Liver (tissue), 3 donors: ENCODE measurements at regions not wholly inside any gene's neighbourhood (a gene's known extent, or its start where the extent isn't known, plus 50 kb on each side); places are given as distances from the start of the nearest gene placed in this dataset.

Experiments
- ATF3 ChIP-seq: IDR thresholded peaks from 2 replicates; pipeline ENCODE4 v1.6.1; 2016; ENCODE audit warnings: antibody characterized with exemption
- FOXA1 ChIP-seq: IDR thresholded peaks from 2 replicates; pipeline ENCODE4 v1.6.1; 2016; ENCODE audit warnings: antibody characterized with exemption
- GABPA ChIP-seq, 2 donors: IDR thresholded peaks in 1 of 2; conservative IDR thresholded peaks in 1 of 2; 2 replicates each; pipeline ENCODE4 v1.6.1; 2016; ENCODE audit warnings: antibody characterized with exemption in 2 of 2, mild to moderate bottlenecking in 1 of 2, moderate library complexity in 1 of 2
- HNF4G ChIP-seq: IDR thresholded peaks from 2 replicates; pipeline ENCODE4 v1.6.1; 2016; ENCODE audit warnings: antibody characterized with exemption
- JUND ChIP-seq, 2 donors: IDR thresholded peaks; 2 replicates each; pipeline ENCODE4 v1.6.1; 2016; ENCODE audit warnings: antibody characterized with exemption in 2 of 2
- RAD21 ChIP-seq, 2 donors: IDR thresholded peaks; 2 replicates each; pipeline ENCODE4 v1.6.1; 2016; ENCODE audit warnings: antibody characterized with exemption in 2 of 2, mild to moderate bottlenecking in 2 of 2
- REST ChIP-seq: IDR thresholded peaks from 2 replicates; pipeline ENCODE4 v1.6.1; 2016; ENCODE audit warnings: antibody characterized with exemption, mild to moderate bottlenecking
- SP1 ChIP-seq: IDR thresholded peaks from 2 replicates; pipeline ENCODE4 v1.6.1; 2018; ENCODE audit warnings: antibody characterized with exemption, mild to moderate bottlenecking
- TAF1 ChIP-seq: conservative IDR thresholded peaks from 2 replicates; pipeline ENCODE4 v1.6.1; 2016; ENCODE audit warnings: antibody characterized with exemption, mild to moderate bottlenecking
- YY1 ChIP-seq: IDR thresholded peaks from 2 replicates; pipeline ENCODE4 v1.6.1; 2016; ENCODE audit warnings: antibody characterized with exemption, mild to moderate bottlenecking
- TF ChIP-seq, protein P1 (sequence below): IDR thresholded peaks from 2 replicates; pipeline ENCODE4 v1.6.1; 2016; ENCODE audit warnings: antibody characterized with exemption
- TF ChIP-seq, protein P2 (sequence below): fragments of 150-350 bp; IDR thresholded peaks from 2 replicates; pipeline ENCODE4 v1.5.1; 2017; ENCODE audit warnings: improper control_type of control experiment, low read depth, low read length; ENCODE audit not compliant: missing input control
- TF ChIP-seq, protein P3 (sequence below): IDR thresholded peaks from 2 replicates; pipeline ENCODE4 v1.6.1; 2016; ENCODE audit warnings: antibody characterized with exemption
- donor health status: healthy.
- donor health status: healthy.

DNA sequence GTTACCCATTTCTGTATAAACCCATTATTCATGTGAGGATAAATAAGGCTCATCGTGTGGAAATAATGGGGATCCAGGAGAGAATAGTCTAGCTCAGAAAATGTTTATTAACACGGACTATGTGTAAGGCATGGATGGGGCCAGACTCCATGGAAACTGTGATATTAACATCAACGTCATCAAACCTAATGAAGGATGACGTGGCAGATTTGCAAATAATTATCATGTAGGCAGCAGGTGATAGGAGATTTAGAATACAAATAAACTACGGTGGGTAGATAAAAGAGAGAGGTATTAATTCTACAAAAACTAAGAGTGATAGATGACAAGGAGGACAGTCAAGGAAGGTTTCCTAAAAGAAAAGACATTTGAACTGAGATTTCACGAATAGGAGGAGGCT, 592.2 kb downstream of the REEP3 start:
- TF ChIP-seq, protein P1, sequence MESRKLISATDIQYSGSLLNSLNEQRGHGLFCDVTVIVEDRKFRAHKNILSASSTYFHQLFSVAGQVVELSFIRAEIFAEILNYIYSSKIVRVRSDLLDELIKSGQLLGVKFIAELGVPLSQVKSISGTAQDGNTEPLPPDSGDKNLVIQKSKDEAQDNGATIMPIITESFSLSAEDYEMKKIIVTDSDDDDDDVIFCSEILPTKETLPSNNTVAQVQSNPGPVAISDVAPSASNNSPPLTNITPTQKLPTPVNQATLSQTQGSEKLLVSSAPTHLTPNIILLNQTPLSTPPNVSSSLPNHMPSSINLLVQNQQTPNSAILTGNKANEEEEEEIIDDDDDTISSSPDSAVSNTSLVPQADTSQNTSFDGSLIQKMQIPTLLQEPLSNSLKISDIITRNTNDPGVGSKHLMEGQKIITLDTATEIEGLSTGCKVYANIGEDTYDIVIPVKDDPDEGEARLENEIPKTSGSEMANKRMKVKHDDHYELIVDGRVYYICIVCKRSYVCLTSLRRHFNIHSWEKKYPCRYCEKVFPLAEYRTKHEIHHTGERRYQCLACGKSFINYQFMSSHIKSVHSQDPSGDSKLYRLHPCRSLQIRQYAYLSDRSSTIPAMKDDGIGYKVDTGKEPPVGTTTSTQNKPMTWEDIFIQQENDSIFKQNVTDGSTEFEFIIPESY = no peak
- no peak for TF ChIP-seq YY1
- TF ChIP-seq, protein P2, sequence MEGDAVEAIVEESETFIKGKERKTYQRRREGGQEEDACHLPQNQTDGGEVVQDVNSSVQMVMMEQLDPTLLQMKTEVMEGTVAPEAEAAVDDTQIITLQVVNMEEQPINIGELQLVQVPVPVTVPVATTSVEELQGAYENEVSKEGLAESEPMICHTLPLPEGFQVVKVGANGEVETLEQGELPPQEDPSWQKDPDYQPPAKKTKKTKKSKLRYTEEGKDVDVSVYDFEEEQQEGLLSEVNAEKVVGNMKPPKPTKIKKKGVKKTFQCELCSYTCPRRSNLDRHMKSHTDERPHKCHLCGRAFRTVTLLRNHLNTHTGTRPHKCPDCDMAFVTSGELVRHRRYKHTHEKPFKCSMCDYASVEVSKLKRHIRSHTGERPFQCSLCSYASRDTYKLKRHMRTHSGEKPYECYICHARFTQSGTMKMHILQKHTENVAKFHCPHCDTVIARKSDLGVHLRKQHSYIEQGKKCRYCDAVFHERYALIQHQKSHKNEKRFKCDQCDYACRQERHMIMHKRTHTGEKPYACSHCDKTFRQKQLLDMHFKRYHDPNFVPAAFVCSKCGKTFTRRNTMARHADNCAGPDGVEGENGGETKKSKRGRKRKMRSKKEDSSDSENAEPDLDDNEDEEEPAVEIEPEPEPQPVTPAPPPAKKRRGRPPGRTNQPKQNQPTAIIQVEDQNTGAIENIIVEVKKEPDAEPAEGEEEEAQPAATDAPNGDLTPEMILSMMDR = no peak
- no peak for TF ChIP-seq RAD21 (IDR thresholded peaks at IDR 0.05)
- no peak for TF ChIP-seq ATF3
- no peak for TF ChIP-seq TAF1
- TF ChIP-seq, protein P3, sequence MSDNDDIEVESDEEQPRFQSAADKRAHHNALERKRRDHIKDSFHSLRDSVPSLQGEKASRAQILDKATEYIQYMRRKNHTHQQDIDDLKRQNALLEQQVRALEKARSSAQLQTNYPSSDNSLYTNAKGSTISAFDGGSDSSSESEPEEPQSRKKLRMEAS = no peak
- TF ChIP-seq JUND (IDR thresholded peaks at IDR 0.05) = no peak
- no peak for TF ChIP-seq REST
- TF ChIP-seq HNF4G = no peak
- no peak for TF ChIP-seq GABPA (IDR thresholded peaks at IDR 0.05 in 1 of 2, conservative IDR thresholded peaks at IDR 0.05 in 1 of 2)
- no peak for TF ChIP-seq SP1
- no peak for TF ChIP-seq FOXA1
